HUDEP-2 (cell line): ENCODE measurements at regions not wholly inside any gene's neighbourhood (a gene's known extent, or its start where the extent isn't known, plus 50 kb on each side); places are given as distances from the start of the nearest gene placed in this dataset.
"Not testable (repeated sequence)": the region's sequence is repeated elsewhere in the genome, so short reads cannot be mapped to it uniquely, and the experiment has no call there.

ENCODE experiments used
- DNase-seq, 76 experiments: peaks; one replicate each; lab custom pipeline; 2025; ENCODE audit not compliant: unreplicated experiment in 76 of 76; lab: John Stamatoyannopoulos, UW

- DNase-seq, result peak in 1 of 76 experiments; percentile 13
Measured at GRCh38 chr9:32148553-32148952, 235.9 kb upstream of the ACO1 start.

GRCh38 chr9:32161209-32161608 lies 223.2 kb upstream of the ACO1 start:
- DNase-seq, result no peak

- DNase-seq, result no peak
Measured at GRCh38 chr9:32161720-32162119, 222.7 kb upstream of the ACO1 start.

- DNase-seq, result not testable (repeated sequence)
Measured at GRCh38 chr9:32166316-32166715, 218.1 kb upstream of the ACO1 start.

GRCh38 chr9:32171339-32171738 lies 213.1 kb upstream of the ACO1 start:
- no peak for DNase-seq

GRCh38 chr9:32172256-32172655 lies 212.2 kb upstream of the ACO1 start:
- DNase-seq, result no peak

GRCh38 chr9:32177396-32177795 lies 207.0 kb upstream of the ACO1 start:
- no peak for DNase-seq

- no peak for DNase-seq
Measured at GRCh38 chr9:32180597-32180996, 203.8 kb upstream of the ACO1 start.

GRCh38 chr9:32200241-32200640 lies 184.2 kb upstream of the ACO1 start:
- no peak for DNase-seq

- DNase-seq, result no peak
Measured at GRCh38 chr9:32200896-32201295, 183.5 kb upstream of the ACO1 start.

GRCh38 chr9:32209164-32209563 lies 175.3 kb upstream of the ACO1 start:
- not testable (repeated sequence) for DNase-seq

GRCh38 chr9:32218100-32218767 lies 166.2 kb upstream of the ACO1 start:
- no peak for DNase-seq

GRCh38 chr9:32220750-32221149 lies 163.7 kb upstream of the ACO1 start:
- DNase-seq, result no peak

- no peak for DNase-seq
Measured at GRCh38 chr9:32234451-32234850, 150.0 kb upstream of the ACO1 start.

GRCh38 chr9:32247168-32247567 lies 137.3 kb upstream of the ACO1 start:
- no peak for DNase-seq

GRCh38 chr9:32248189-32248712 lies 136.2 kb upstream of the ACO1 start:
- DNase-seq, result no peak

- DNase-seq, result peak in 48 of 76 experiments; percentile 1 to 76 (median 24)
Measured at GRCh38 chr9:32251539-32251938, 132.9 kb upstream of the ACO1 start.

- no peak for DNase-seq
Measured at GRCh38 chr9:32253731-32254130, 130.7 kb upstream of the ACO1 start.

GRCh38 chr9:32255026-32255425 lies 129.4 kb upstream of the ACO1 start:
- DNase-seq, result no peak

- no peak for DNase-seq
Measured at GRCh38 chr9:32258482-32258881, 126.0 kb upstream of the ACO1 start.

- DNase-seq, result no peak
Measured at GRCh38 chr9:32260151-32260862, 124.1 kb upstream of the ACO1 start.
